ENCODE measurements at regions not wholly inside any gene's neighbourhood (a gene's known extent, or its start where the extent isn't known, plus 50 kb on each side); places are given as distances from the start of the nearest gene placed in this dataset.

- H3K9me3 Mint-ChIP-seq (ENCODE audit: unreplicated experiment) = no peaks in the 10 kb centered on the region
- no peak for DNase-seq (ENCODE audit: low spot score)
- no peaks in the 10 kb centered on the region for H3K36me3 Mint-ChIP-seq (ENCODE audit: low read depth, unreplicated experiment)
- H3K4me3 Mint-ChIP-seq (ENCODE audit: unreplicated experiment) = no peak overlapping the region
- no peak overlapping the region for H3K27ac Mint-ChIP-seq (ENCODE audit: unreplicated experiment)
- no peaks in the 10 kb centered on the region for H3K27me3 Mint-ChIP-seq (ENCODE audit: unreplicated experiment)
- no peaks in the 10 kb centered on the region for H3K4me1 Mint-ChIP-seq (ENCODE audit: unreplicated experiment)
- no peak for TF ChIP-seq CTCF (IDR thresholded peaks at IDR 0.05; ENCODE audit: unreplicated experiment)
These were observed 910.7 kb upstream of the FANCL start for GRCh38 chr2:59151805-59152204.

- no peak overlapping the region for H3K27ac Mint-ChIP-seq (ENCODE audit: unreplicated experiment)
- no peak for DNase-seq (ENCODE audit: low spot score)
- H3K4me1 Mint-ChIP-seq (ENCODE audit: unreplicated experiment) = no peaks in the 10 kb centered on the region
- no peak for TF ChIP-seq CTCF (IDR thresholded peaks at IDR 0.05; ENCODE audit: unreplicated experiment)
- no peak overlapping the region for H3K4me3 Mint-ChIP-seq (ENCODE audit: unreplicated experiment)
- H3K27me3 Mint-ChIP-seq (ENCODE audit: unreplicated experiment) = no peaks in the 10 kb centered on the region
- H3K9me3 Mint-ChIP-seq (ENCODE audit: unreplicated experiment) = no peaks in the 10 kb centered on the region
- no peaks in the 10 kb centered on the region for H3K36me3 Mint-ChIP-seq (ENCODE audit: low read depth, unreplicated experiment)
These were observed 909.2 kb upstream of the FANCL start for GRCh38 chr2:59150217-59150849.

GRCh38 chr2:59149271-59149670 is 908.1 kb upstream of the FANCL start:
- Mint-ChIP-seq H3K27ac (ENCODE audit: unreplicated experiment) (no peak overlapping the region), H3K4me3 (ENCODE audit: unreplicated experiment) (no peak overlapping the region), H3K9me3 (ENCODE audit: unreplicated experiment) (no peaks in the 10 kb centered on the region), H3K36me3 (ENCODE audit: low read depth, unreplicated experiment) (no peaks in the 10 kb centered on the region), H3K4me1 (ENCODE audit: unreplicated experiment) (no peaks in the 10 kb centered on the region), H3K27me3 (ENCODE audit: unreplicated experiment) (no peaks in the 10 kb centered on the region)
- DNase-seq (ENCODE audit: low spot score) = no peak
- no peak for TF ChIP-seq CTCF (IDR thresholded peaks at IDR 0.05; ENCODE audit: unreplicated experiment)

- TF ChIP-seq CTCF (IDR thresholded peaks at IDR 0.05; ENCODE audit: unreplicated experiment) = no peak
- H3K27me3 Mint-ChIP-seq (ENCODE audit: unreplicated experiment) = peaks cover 2% of the 10 kb centered on the region
- H3K27ac Mint-ChIP-seq (ENCODE audit: unreplicated experiment) = no peak overlapping the region
- H3K9me3 Mint-ChIP-seq (ENCODE audit: unreplicated experiment) = no peaks in the 10 kb centered on the region
- H3K4me1 Mint-ChIP-seq (ENCODE audit: unreplicated experiment) = no peaks in the 10 kb centered on the region
- no peaks in the 10 kb centered on the region for H3K36me3 Mint-ChIP-seq (ENCODE audit: low read depth, unreplicated experiment)
- H3K4me3 Mint-ChIP-seq (ENCODE audit: unreplicated experiment) = no peak overlapping the region
- no peak for DNase-seq (ENCODE audit: low spot score)
These were observed 871.1 kb upstream of the FANCL start for GRCh38 chr2:59112258-59112657.

GRCh38 chr2:59096973-59097372 is 855.8 kb upstream of the FANCL start:
- peaks cover 4% of the 10 kb centered on the region for H3K36me3 Mint-ChIP-seq (ENCODE audit: low read depth, unreplicated experiment)
- DNase-seq (ENCODE audit: low spot score) = no peak
- H3K9me3 Mint-ChIP-seq (ENCODE audit: unreplicated experiment) = peaks cover 9% of the 10 kb centered on the region

More at GRCh38 chr2:59096973-59097372, 855.8 kb upstream of the FANCL start:
- peaks cover 3% of the 10 kb centered on the region for H3K27me3 Mint-ChIP-seq (ENCODE audit: unreplicated experiment)
- H3K27ac Mint-ChIP-seq (ENCODE audit: unreplicated experiment) = no peak overlapping the region
- no peak for TF ChIP-seq CTCF (IDR thresholded peaks at IDR 0.05; ENCODE audit: unreplicated experiment)
- H3K4me1 Mint-ChIP-seq (ENCODE audit: unreplicated experiment) = no peaks in the 10 kb centered on the region
- no peak overlapping the region for H3K4me3 Mint-ChIP-seq (ENCODE audit: unreplicated experiment)
